ENCODE measurements at regions not wholly inside any gene's neighbourhood (a gene's known extent, or its start where the extent isn't known, plus 50 kb on each side); places are given as distances from the start of the nearest gene placed in this dataset.

DNA sequence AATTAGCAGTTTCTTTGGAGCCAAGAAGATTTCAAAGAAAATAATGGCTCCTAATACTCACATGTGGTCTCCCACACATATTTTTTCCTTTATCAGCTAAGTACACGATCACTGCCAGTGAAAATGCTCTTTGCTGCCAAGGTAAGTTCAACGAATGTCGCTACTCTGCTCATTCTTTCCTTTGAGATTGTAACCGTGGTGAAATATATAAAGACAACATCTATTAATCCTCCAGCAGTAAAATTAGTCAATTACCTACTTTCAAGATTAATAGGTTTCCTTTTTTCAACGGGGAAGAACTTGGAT is 672.2 kb downstream of the GATA3 start:
- H4K20me1 ChIP-seq (ENCODE audit: insufficient read depth, low read length): no peaks in the 10 kb centered on the region
- no peak overlapping the region for H2AK5ac ChIP-seq (ENCODE audit: low read depth, low read length)
- no peaks in the 10 kb centered on the region for H3K9me1 ChIP-seq (ENCODE audit: insufficient read depth, low read length)
- H3K79me1 ChIP-seq (ENCODE audit: low read depth in 1 of 2, low read length in 2 of 2): no peaks in the 10 kb centered on the region
- H3K18ac ChIP-seq (ENCODE audit: low read depth, low read length): no peak overlapping the region
- H3K27ac ChIP-seq (ENCODE audit: insufficient read depth, low read length): no peak overlapping the region
- H2BK120ac ChIP-seq (ENCODE audit: low read depth, low read length): no peak overlapping the region
- no peak overlapping the region for H4K8ac ChIP-seq (ENCODE audit: low read depth in 2 of 2, low read length in 2 of 2)
- TF ChIP-seq RCOR1 (IDR thresholded peaks at IDR 0.05; ENCODE audit: insufficient replicate concordance, low read length): no peak
- TF ChIP-seq CHD1 (IDR thresholded peaks at IDR 0.05; ENCODE audit: low read depth, low read length): no peak
- TF ChIP-seq MAFK (IDR thresholded peaks at IDR 0.05; ENCODE audit: low read depth, low read length): no peak
- no peak for TF ChIP-seq FOS (IDR thresholded peaks at IDR 0.05; ENCODE audit: low read depth, low read length)
- no peak for TF ChIP-seq BHLHE40 (IDR thresholded peaks at IDR 0.05; ENCODE audit: low read depth, low read length)
- TF ChIP-seq, protein P1, sequence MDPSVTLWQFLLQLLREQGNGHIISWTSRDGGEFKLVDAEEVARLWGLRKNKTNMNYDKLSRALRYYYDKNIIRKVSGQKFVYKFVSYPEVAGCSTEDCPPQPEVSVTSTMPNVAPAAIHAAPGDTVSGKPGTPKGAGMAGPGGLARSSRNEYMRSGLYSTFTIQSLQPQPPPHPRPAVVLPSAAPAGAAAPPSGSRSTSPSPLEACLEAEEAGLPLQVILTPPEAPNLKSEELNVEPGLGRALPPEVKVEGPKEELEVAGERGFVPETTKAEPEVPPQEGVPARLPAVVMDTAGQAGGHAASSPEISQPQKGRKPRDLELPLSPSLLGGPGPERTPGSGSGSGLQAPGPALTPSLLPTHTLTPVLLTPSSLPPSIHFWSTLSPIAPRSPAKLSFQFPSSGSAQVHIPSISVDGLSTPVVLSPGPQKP (IDR thresholded peaks at IDR 0.05; ENCODE audit: borderline replicate concordance, low read depth, low read length): no peak
- TF ChIP-seq, protein P2, sequence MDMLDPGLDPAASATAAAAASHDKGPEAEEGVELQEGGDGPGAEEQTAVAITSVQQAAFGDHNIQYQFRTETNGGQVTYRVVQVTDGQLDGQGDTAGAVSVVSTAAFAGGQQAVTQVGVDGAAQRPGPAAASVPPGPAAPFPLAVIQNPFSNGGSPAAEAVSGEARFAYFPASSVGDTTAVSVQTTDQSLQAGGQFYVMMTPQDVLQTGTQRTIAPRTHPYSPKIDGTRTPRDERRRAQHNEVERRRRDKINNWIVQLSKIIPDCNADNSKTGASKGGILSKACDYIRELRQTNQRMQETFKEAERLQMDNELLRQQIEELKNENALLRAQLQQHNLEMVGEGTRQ (IDR thresholded peaks at IDR 0.05; ENCODE audit: low read depth, low read length): no peak
- TF ChIP-seq RAD21 (IDR thresholded peaks at IDR 0.05; ENCODE audit: low read length): no peak
- TF ChIP-seq SMC3 (IDR thresholded peaks at IDR 0.05; ENCODE audit: low read depth, low read length): no peak
- no peak for TF ChIP-seq MAZ (IDR thresholded peaks at IDR 0.05; ENCODE audit: borderline replicate concordance, low read depth, low read length)
- TF ChIP-seq, protein P3, sequence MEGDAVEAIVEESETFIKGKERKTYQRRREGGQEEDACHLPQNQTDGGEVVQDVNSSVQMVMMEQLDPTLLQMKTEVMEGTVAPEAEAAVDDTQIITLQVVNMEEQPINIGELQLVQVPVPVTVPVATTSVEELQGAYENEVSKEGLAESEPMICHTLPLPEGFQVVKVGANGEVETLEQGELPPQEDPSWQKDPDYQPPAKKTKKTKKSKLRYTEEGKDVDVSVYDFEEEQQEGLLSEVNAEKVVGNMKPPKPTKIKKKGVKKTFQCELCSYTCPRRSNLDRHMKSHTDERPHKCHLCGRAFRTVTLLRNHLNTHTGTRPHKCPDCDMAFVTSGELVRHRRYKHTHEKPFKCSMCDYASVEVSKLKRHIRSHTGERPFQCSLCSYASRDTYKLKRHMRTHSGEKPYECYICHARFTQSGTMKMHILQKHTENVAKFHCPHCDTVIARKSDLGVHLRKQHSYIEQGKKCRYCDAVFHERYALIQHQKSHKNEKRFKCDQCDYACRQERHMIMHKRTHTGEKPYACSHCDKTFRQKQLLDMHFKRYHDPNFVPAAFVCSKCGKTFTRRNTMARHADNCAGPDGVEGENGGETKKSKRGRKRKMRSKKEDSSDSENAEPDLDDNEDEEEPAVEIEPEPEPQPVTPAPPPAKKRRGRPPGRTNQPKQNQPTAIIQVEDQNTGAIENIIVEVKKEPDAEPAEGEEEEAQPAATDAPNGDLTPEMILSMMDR (conservative IDR thresholded peaks at IDR 0.05; ENCODE audit: low read depth, low read length): no peak
- TF ChIP-seq NFE2L2 (IDR thresholded peaks at IDR 0.05; ENCODE audit: low read depth, low read length): no peak
- no peak for TF ChIP-seq RFX5 (IDR thresholded peaks at IDR 0.05; ENCODE audit: low read depth, low read length)
- TF ChIP-seq CEBPB (IDR thresholded peaks at IDR 0.05; ENCODE audit: low read depth, low read length): no peak
- no peak for TF ChIP-seq MXI1 (IDR thresholded peaks at IDR 0.05; ENCODE audit: borderline replicate concordance, low read depth, low read length)
- no peak for TF ChIP-seq POLR2A (IDR thresholded peaks at IDR 0.05; ENCODE audit: low read depth, low read length)
- WGBS, 2 experiments (ENCODE audit: extremely low coverage in 2 of 2, insufficient read length in 1 of 2): no CpG with 5 or more reads among the region's 5 CpGs
- no peak overlapping the region for H4K91ac ChIP-seq (ENCODE audit: insufficient read depth, low read depth, low read length)
- H4K5ac ChIP-seq (ENCODE audit: low read depth, low read length): no peak overlapping the region
- no peak overlapping the region for H3K4ac ChIP-seq (ENCODE audit: low read depth, low read length)
- DNase-seq (no peak), ATAC-seq (ENCODE audit: low read depth) (no peak)
- no peak overlapping the region for H3K9ac ChIP-seq (ENCODE audit: low read depth, low read length)
- intact Hi-C loops (cut with micrococcal nuclease) (no loop called here), in situ Hi-C loops (cut with MboI; ENCODE audit: low sequenced_read_pairs) (no loop called here), dilution Hi-C loops (cut with HindIII; ENCODE audit: low sequenced_read_pairs, unreplicated experiment) (no loop called here)
- H2BK15ac ChIP-seq (ENCODE audit: low read depth, low read length): no peak overlapping the region
- no peak overlapping the region for H2BK5ac ChIP-seq (ENCODE audit: low read depth, low read length, poor library complexity, severe bottlenecking)
- POLR2A ChIA-PET (ENCODE audit: unreplicated experiment): no interaction called here
- no peak overlapping the region for H2AFZ ChIP-seq (replicated peaks; ENCODE audit: low read length, poor library complexity)
- no TSS peak for BruUV-seq (replicated peaks)
- CTCF ChIA-PET: interaction anchor here (1.0 kb wide), 1 partner anchor 30 kb away, joined by 3 read pairs; no protein-coding TSS in a partner anchor
- H2BK20ac ChIP-seq (ENCODE audit: low read depth, low read length): no peak overlapping the region
- H3K27me3 ChIP-seq (ENCODE audit: control insufficient read depth, insufficient read depth, low read length): no peaks in the 10 kb centered on the region
- peaks cover 17% of the 10 kb centered on the region for H3K9me3 ChIP-seq (ENCODE audit: control insufficient read depth, insufficient read depth, low read length)
- no peak overlapping the region for H3K56ac ChIP-seq (ENCODE audit: extremely low read depth, insufficient read depth, low read length)
- no peak overlapping the region for H2AK9ac ChIP-seq (replicated peaks; ENCODE audit: low read depth, low read length, poor library complexity)
- no peaks in the 10 kb centered on the region for H3K4me1 ChIP-seq (ENCODE audit: control insufficient read depth, insufficient read depth, low read length)
- no peaks in the 10 kb centered on the region for H3K36me3 ChIP-seq (ENCODE audit: control insufficient read depth, insufficient read depth, low read length)
- no peak overlapping the region for H3K14ac ChIP-seq (replicated peaks; ENCODE audit: low read depth, low read length)
- no peak overlapping the region for H3K4me3 ChIP-seq (ENCODE audit: insufficient read depth, low read depth, low read length)
- no peak overlapping the region for H3K4me2 ChIP-seq (ENCODE audit: low read depth, low read length)
- no peak overlapping the region for H3K23ac ChIP-seq (ENCODE audit: low read depth, low read length)

All from IMR-90 (cell line).